D341Med (cell line): ENCODE measurements at regions not wholly inside any gene's neighbourhood (a gene's known extent, or its start where the extent isn't known, plus 50 kb on each side); places are given as distances from the start of the nearest gene placed in this dataset.

ENCODE experiments used
- DNase-seq: peaks from one replicate; pipeline ENCODE4 v3.0.0; 2012; ENCODE audit warnings: low spot score

DNA sequence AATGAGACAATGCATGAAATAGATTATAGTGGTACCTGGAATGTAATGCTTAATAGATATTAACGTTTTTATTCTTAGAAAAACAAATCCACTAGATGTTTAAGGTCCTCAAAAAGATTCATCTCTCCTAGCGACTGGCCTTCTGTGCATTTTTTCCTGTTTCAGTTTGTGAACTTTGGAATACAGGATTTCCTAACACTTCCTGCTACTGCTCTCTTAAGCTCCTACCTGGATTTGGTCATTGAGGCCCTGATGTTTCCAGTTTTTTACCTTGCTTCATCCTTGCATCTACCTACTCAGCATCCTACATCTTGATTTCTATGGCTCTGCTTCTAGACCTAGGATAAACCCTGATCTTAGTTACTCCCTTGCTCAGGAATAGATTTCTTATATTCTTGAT is 188.4 kb downstream of the ABCC12 start:
- no peak for DNase-seq

DNA sequence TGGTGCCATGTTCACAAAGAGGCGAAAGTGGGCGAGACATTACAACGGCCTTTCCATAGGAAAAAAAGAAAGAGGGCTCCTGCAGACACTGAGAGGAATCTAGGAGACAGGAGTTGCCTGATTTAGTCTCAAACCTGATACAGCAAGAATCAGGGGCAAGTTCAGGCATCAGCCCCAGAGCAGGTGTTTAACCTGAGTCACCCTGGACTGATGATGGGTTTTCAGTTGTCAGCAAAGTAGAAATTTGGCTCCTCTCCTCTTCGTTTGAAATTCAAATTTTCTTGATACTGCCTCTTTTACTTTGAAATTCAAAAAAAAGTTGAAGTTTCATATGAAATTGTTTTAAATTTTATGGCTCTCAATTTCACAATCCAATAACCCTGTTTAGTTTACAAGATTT is 189.5 kb downstream of the ABCC12 start:
- no peak for DNase-seq

DNA sequence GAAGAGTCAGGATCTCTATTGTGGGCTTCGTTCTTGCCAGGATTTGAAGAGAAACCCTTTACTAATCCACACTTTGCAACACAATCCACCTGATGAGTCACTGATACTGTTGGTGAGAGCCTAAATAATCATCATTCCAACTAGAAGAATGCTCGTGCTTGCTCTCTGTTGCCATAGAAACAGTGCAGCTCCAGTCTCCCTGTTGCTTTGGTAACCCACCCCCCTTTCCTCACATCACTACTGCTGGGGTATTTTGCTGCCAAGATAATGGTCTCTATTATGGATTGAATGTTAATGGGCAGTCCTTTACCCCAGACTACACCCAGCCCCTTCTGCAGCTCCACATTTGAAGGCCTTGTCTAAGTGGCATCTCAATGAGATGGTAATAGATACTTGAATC is 190.4 kb downstream of the ABCC12 start:
- no peak for DNase-seq

DNA sequence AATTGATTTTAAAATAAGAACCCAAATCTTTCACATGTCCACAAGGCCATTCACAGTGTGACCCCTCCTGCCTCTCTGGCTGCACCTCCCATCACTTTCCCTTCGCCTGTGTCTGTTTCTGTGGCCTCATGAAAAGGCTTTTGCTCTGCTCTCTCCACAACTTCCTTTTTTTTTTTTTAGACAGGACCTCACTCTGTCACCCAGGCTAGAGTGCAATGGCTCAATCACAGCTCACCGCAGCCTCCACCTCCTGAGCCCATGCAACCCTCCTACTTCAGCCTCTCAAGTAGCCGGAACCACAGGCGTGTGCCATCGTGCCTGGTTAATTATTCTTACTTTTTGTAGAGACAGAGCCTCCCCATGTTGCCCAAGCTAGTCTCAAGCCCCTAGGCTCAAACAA is 197.1 kb downstream of the ABCC12 start:
- DNase-seq: no peak

DNA sequence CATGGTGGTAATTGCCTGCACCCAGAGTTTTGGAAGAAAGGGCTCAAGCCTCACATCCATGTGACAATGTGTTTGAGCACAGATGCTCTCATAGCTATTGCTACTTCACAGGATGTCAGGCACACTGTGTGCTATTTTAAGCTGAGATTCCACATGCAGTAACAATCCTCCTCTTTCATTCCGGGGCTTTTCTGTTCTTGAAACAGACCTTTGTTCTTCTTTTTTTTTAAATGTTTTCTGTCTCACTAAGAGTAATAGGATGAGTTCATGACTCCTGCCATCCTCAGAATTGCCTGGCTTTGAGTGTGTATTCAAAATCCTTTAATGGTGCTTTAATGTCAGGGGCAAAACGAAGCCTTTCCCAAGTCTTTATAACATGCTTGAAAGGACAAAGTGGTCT is 198.9 kb downstream of the ABCC12 start:
- no peak for DNase-seq

DNA sequence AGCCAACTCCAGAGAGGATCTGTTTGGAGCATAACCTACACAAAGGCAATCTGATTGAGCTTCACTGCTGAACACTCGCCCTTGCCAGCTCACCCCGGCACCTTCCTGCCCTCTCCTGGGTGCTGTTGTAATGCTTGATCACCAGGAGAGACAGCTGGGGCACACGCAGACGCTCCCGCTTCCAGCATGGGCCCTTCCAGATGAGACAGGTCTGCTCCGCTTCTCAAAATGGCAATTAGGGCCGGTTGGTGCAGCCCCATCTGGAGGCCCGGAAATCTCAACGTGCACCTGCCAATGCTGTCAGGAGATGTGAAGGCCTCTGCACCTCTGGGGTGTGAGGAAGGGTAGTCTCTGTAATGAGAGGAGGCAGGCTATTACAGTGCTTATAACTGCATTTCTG is 206.1 kb downstream of the ABCC12 start:
- no peak for DNase-seq

DNA sequence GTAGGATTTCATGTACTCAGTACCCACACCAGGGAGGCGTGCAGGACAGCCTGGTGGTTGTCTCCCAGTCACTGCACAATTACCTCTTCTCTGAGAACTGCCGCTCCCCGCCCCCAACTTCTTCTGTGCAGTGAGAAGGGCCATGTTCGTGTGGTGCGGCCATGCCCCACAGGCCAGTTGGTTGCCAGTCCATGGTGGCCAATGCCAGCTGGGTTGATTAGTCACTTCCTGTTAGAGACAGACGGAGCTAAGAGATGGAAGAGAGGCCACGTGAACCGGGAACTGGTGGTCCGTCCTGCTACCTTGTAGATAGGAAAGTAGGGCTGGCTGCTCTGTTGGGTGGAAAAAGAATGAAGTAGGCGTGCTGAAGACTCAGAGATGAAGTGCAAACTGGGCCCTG is 206.5 kb downstream of the ABCC12 start:
- DNase-seq: no peak

DNA sequence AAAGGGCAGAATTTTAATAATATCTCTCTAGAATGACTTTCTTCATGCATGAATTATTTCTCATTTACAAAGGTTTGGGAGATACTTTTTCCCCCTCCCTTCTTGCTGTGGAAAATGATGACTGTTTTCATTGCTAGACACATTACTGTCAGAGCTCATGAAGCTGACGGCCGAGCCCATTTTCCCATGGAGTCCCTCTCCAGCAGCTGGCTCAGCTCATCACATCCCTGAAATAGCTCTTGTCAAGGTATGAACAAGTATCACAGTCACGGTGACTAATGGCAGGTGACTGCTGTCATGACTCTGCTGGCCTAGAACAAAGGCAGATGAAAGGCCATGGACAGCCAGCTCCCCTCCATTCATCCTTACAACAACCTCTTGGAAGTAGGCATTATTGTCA is 208.1 kb downstream of the ABCC12 start:
- DNase-seq: no peak

DNA sequence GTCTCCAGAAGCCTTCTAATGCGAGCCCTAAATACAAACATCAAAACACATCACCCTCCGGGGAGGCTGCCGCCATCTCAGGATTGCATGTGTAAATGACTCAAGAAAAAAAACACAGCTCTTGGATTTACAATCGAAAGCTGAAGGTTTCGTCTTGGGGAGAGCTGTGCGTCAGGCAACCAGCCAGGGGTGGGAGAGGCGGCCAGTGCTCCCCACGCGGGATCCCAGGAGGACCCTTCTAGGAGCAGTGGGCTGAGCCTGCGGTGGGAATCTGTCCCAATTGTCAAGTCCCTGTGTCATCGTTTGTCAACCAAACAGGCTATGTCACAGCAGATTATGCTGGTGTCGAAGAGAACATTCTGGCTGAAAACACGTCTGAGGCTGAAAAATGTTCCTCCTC is 209.7 kb downstream of the ABCC12 start:
- no peak for DNase-seq

DNA sequence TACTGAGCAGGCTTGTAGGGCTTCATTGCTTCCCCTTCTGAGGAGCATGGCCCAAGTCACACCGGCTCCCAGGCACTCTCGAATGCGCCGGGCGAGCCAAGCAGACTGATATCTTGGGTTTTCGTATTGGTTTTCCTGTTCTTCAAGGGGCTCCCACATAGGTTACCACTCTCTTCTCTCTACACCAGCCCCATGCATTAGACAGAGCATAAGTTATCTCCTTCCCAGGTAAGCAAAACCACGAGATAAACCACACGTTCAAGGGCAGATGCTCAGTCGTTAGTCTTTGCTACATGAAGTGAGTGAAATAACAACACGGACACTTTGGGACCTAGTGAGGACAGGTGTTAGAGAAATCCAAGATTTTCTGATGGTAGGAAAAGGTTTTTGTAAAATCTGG is 211.2 kb downstream of the ABCC12 start:
- DNase-seq: no peak

DNA sequence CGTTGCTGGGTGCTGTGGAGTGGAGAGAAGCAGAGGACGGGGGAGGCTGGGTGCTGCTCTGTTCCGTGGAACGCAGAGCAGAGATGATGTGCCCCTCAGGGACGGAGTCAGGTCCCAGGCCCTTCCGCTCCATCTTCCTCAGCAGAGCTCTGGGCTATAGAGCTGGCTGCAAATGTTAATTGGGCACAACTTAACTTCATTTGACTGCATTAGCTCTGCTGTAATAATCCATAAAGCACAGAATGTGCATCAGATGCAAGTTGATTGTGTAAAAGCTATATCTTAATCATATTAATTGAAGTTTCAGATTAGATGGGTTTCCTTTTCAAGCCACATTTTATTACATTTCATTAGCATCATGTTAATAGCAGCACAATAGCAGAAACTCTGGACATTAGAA is 212.6 kb downstream of the ABCC12 start:
- DNase-seq: no peak

DNA sequence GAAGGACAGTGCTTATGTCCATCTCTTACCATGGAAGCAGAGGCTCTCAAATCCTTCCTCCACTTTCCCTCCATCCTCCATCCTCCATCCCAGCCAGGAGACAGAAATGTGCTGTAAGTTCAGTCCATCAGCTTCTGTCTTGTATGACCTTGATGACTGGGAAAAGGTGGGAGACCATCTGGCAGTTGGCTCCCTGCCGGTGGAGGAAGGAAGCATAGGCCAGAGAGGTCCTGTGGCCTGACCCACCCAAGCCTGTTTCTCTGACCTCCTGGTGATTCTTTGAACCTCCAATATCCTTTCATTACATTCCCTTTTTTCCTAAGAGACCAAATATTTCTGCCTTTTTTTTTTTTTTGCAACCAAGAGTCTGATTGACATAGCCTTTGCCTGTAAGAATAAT is 215.3 kb downstream of the ABCC12 start:
- no peak for DNase-seq

DNA sequence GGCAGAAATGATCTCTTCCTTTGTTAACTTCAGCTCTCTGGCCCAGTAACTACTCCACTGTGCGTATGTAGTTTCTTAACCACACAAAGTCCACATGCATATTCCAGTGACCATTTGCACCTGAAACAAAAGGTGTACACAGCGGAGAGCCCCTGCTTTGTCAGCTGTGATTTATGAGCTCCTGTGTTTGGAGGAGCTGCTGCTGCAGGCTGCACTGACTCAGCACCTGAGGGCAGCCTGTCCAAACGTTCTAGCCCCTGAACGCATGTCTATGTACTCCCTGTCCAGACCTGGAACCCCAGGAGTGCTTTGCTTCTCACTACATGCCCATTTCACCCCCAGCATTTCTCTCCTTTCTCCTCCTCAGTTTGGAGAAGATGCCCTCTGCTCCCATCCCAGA is 216.1 kb downstream of the ABCC12 start:
- DNase-seq: no peak

DNA sequence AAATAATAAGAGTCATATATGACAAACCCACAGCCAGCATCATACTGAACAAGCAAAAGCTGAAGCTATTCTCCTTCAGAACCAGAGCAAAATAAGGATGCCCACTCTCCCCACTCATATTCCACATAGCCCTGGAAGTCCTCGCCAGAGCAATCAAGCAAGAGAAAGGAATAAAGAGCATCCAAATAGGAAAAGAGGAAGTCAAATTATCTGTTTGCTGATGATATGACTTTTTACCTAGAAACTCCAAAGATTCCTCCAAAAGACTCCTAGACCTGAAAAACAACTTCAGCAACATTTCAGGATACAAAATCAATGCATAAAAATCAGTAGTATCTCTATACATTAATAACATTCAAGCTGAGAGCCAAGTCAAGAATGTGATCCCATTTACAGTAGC is 217.5 kb downstream of the ABCC12 start:
- no peak for DNase-seq

DNA sequence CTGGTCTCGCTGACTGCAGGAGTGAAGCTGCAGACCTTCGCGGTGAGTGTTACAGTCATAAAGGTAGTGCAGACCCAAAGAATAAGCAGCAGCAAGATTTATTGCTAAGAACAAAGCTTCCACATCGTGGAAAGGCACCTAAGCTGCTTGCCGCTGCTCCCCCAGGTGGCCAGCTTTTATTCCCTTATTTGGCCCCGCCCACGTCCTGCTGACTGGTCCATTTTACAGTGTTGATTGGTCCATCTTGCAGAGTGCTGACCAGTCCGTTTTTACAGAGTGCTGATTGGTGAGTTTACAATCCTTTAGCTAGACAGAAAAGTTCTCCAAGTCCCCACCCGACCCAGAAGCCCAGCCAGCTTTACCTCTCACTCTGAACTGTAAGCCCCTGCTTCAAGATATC is 227.8 kb downstream of the ABCC12 start:
- no peak for DNase-seq

DNA sequence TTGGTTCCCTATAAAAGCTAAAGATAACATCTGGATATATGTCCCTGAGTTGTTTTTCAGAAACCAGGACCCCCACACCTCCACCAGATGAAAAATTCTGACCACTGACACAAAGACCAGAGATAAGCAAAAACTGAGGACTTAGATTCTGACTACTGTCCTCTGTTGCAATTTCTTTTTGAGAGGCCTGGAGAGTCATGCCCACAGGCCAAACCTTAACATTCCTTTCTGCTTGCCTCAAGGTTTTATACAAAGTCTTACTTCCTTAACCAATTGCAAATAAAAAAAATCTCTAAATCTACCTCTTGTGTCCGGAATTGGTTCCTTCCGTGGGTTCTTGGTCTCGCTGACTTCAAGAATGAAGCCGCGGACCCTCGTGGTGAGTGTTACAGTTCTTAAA is 228.5 kb downstream of the ABCC12 start:
- no peak for DNase-seq

DNA sequence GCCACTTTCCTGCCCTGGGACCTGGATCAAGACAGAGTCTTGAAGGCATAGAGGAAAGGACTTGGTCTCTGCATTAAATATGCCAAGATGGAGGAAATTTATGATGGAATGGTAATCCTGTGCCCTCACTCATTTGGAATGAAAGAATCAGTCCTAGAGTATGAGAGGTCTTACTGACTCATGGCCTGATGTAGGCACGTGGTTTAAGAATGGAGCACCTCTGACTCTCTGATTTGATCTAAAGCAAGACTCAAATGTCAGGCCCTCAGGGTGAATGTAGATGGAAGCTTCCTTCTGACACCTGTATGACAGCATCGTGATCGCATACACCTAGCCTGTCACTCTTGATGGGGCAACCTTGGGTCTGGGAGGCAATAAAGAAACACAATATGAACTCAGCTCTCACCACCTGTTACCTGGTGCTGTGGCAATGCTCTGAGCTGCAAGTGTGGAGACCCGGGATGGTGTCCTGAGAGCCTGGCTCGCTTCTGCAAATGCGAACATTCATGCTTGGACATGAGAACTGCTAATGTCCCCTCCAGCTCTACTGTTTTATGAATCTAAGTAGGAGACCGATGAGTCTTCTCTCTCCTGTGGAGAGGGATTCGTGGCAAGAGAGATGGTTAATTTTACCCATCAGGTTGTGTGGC is 229.9 kb downstream of the ABCC12 start:
- DNase-seq: no peak

DNA sequence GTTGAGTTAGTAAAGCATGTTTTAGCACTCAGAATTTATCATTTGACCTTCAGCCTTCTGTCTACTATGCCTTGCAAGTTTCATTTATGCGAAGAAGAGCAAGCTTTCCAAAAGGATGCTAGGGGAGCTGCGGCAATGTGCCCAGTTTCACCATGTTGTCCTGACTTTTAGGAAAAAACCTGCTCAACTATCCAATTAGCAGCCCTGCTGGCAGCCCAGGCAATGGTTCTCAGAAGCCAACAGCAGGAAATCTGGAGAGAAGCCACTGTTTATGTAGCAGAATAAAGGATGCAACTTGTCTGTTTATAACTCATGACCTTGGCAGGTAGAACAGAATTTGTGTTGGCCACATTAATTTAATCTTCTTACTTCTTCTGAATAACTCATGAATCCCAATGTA is 230.8 kb downstream of the ABCC12 start:
- DNase-seq: no peak

DNA sequence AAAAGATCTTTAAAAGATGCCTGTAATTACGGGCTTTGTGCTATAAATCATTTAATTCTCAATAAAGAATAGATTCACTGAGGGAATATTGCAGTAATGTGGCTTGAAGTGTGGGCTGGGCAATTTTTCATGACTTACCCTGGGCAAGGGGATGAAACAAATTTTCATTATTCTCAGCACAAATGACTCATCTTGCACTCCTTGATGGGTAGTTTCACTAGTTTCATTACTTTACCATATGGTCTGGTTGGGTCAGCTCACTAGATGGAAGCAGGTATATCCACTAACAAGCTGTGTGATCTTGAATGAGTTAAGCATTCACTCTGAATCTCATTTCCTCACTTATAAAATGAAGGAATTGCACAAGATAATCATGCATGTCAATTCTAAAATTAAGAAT is 234.3 kb downstream of the ABCC12 start:
- no peak for DNase-seq

DNA sequence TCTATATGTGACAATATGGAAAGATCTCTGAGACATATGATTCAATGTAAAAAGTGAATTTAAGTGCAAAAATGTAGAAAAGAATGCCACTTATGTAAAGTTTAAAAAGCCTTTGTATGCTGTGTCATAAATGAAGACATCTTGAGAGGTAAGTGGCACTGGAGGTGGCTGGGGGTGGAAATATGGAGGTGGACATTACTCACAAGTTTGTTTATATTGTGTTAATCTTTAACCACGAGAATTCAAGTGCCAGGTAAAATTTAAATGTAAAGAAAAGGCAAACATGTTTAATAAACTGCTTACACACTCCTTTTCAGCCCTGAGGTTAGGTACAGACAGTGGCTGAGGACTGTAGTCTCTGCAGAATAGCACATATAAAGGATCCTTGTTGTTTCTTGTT is 235.1 kb downstream of the ABCC12 start:
- no peak for DNase-seq

DNA sequence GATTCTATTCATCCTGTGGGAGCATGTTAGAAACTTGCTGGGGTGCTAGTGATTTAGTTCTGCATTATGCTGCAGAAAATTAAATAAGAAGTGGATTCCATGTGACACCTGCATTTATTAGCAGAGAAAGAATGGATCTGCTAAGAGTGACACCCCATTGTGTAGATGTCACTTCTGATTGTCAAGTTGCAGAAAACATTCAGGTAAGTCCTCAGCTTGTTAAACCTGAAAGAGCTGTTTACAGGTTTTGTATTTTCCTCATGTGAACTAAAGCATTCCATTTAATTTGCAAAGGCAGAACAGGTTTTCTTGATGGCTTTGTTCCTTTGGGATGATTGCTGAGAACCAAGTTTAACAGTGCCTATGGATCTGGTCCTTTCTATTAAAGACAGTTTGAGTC is 238.7 kb downstream of the ABCC12 start:
- no peak for DNase-seq

DNA sequence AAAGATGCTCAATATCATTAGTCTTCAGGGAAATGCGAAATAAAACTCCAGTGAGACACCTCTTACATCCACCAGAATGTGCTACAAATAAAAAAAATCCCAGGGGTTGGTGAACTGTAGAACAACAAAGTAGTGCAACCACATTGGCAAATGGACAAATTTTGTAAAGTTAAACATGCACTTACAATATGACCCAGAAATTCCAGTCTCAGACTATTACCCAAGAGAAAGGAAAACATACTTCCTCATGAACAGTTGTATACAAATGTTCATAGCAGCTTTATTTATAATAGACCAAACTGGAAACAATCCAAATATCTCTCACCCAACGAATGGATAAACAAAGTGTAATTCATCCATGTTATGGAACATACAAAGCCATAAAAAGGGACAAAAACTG is 239.5 kb downstream of the ABCC12 start:
- DNase-seq: no peak

DNA sequence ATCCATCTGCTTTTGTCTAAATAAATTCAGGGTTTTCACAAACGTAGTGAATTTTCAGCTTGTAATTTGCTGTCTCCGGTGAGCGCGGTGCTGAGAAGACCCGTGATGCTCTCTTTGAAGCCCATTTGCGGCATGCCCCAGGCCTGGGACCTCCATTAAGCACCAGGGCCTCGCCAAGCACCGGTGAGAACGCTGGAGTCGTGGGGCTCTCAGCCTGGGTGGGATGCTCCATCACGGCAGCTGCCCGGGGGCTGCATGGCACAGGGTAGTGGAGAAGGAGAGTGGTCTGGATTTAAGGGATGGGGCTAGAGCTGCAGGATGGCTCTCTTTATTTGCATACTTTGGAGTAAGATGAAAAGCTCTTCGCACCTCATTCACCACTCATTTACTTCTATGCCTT is 248.7 kb downstream of the ABCC12 start:
- DNase-seq: no peak

DNA sequence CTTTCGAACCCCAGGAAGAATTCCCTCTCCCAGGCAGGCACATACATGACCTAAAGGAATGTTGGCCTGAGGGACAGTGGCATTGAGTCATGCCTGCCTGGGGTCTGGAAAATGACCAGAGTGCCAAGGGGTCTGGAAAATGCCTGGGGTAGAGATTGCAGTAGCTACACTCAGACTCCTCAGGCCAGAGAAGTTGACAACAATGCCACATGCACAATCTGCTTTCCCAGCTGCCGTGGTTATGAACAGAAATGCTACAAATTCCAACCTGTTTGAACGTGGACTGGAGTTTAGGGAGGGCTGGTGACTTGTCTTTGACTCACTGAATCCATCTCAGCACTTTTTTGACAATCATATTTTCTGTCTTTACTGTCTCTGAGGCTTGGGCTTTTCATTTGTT is 250.0 kb downstream of the ABCC12 start:
- no peak for DNase-seq

DNA sequence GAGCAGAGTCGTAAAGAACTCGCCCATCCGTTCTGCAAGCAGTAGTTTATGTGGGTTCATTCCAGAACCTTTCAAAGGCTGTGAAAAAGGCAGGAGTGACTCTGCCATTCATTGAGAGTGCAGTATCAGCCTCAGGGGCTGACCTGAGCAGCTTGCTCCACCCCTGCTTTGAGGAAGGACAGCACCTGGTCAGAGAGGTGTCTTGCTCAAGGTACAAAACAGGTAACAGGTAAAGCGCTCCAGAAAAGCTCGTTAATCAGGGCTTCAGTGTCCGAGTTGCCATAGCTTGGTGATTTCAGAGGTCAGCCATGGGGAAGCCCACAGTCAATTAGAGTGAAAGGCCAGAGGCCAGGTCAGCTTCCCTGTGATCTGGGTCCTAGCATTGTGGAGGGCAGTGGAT is 251.1 kb downstream of the ABCC12 start:
- DNase-seq: no peak
